Stomach (tissue), 4 donors: ENCODE measurements at regions not wholly inside any gene's neighbourhood (a gene's known extent, or its start where the extent isn't known, plus 50 kb on each side); places are given as distances from the start of the nearest gene placed in this dataset.

Experiments
- POLR2A ChIP-seq, 4 donors: fragments of 450-650 bp; IDR thresholded peaks; one replicate each; pipeline ENCODE4 v1.6.1; 2016; ENCODE audit warnings: antibody characterized with exemption in 4 of 4, control low read depth in 2 of 4, mild to moderate bottlenecking in 1 of 4, moderate library complexity in 1 of 4
- TF ChIP-seq, protein P1 (sequence below), 7 experiments: fragments of 450-650 bp in 4 of 7; fragments of 200-600 bp in 3 of 7; sonication (generic) in 3 of 7; IDR thresholded peaks; one replicate each; pipeline ENCODE4 v1.5.1; 2016 to 2019; ENCODE audit warnings: antibody characterized with exemption in 7 of 7, control low read depth in 2 of 7, mild to moderate bottlenecking in 1 of 7

DNA sequence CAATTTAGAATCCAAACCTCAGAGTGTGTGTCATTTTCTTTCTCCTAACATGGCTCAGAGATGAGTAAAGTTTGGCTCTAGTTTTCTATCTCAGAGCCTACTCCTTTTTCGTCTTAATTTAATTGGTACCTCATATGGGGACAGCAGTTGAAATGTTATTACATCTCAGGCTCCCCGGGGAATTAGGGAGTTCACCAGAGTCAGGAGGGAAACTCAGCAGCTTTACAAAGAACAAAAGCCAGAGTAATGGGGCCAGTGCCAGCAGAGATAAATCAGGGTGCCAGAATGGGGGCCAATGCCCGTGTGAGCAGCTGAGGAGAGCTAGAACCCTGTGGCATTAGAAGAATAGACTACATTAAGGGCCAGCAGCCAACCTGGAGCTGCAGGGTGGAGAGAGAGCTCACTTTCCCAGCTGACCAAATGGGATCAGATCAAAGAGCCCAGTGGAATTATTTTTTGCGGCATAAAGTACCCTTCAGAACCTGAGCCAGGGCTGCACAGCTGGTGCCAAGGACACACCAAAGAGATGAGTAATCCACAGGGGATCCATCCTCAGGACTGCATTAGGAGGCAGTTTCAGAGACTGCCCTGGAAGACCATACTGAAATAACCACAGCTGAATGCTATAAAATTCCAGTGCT is 207.1 kb upstream of the DKK2 start:
- TF ChIP-seq, protein P1, sequence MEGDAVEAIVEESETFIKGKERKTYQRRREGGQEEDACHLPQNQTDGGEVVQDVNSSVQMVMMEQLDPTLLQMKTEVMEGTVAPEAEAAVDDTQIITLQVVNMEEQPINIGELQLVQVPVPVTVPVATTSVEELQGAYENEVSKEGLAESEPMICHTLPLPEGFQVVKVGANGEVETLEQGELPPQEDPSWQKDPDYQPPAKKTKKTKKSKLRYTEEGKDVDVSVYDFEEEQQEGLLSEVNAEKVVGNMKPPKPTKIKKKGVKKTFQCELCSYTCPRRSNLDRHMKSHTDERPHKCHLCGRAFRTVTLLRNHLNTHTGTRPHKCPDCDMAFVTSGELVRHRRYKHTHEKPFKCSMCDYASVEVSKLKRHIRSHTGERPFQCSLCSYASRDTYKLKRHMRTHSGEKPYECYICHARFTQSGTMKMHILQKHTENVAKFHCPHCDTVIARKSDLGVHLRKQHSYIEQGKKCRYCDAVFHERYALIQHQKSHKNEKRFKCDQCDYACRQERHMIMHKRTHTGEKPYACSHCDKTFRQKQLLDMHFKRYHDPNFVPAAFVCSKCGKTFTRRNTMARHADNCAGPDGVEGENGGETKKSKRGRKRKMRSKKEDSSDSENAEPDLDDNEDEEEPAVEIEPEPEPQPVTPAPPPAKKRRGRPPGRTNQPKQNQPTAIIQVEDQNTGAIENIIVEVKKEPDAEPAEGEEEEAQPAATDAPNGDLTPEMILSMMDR (IDR thresholded peaks at IDR 0.05) = no peak
- no peak for TF ChIP-seq POLR2A (IDR thresholded peaks at IDR 0.05)
